Stimulated activated CD8-positive, alpha-beta memory T cell treated with anti-CD3 and anti-CD28 coated beads, Interleukin-2, amount 100 ng/mL, for 48 hours (primary cell): ENCODE measurements at regions not wholly inside any gene's neighbourhood (a gene's known extent, or its start where the extent isn't known, plus 50 kb on each side); places are given as distances from the start of the nearest gene placed in this dataset.

Experiments
- DNase-seq, 2 donors: peaks; one replicate each; pipeline ENCODE4 v3.0.0-alpha.2; 2020; ENCODE audit warnings: low read depth in 2 of 2

GRCh38 chr15:62545467-62546227 is 380.6 kb upstream of the C2CD4B start:
- no peak for DNase-seq

- DNase-seq, result no peak
Observed at GRCh38 chr15:62546628-62547027, 381.5 kb upstream of the C2CD4B start.

- DNase-seq, result no peak
Observed at GRCh38 chr15:62547584-62547983, 382.5 kb upstream of the C2CD4B start.

- no peak for DNase-seq
Observed at GRCh38 chr15:62549345-62549970, 384.4 kb upstream of the C2CD4B start.

GRCh38 chr15:62550106-62550505 is 385.0 kb upstream of the C2CD4B start:
- DNase-seq, result no peak

GRCh38 chr15:62552444-62552843 is 387.4 kb upstream of the C2CD4B start:
- DNase-seq, result no peak

GRCh38 chr15:62553911-62554563 is 389.0 kb upstream of the C2CD4B start:
- no peak for DNase-seq

GRCh38 chr15:62558640-62559380 is 393.7 kb upstream of the C2CD4B start:
- DNase-seq, result no peak

- no peak for DNase-seq
Observed at GRCh38 chr15:62559381-62559733, 394.3 kb upstream of the C2CD4B start.

GRCh38 chr15:62561059-62561519 is 396.0 kb upstream of the C2CD4B start:
- DNase-seq, result no peak

GRCh38 chr15:62561571-62561970 is 396.5 kb upstream of the C2CD4B start:
- no peak for DNase-seq

- DNase-seq, result no peak
Observed at GRCh38 chr15:62564886-62565633, 400.0 kb upstream of the C2CD4B start.

- no peak for DNase-seq
Observed at GRCh38 chr15:62565634-62566026, 400.5 kb upstream of the C2CD4B start.

GRCh38 chr15:62566248-62566647 is 401.2 kb upstream of the C2CD4B start:
- DNase-seq, result no peak

- DNase-seq, result no peak
Observed at GRCh38 chr15:62567501-62567900, 402.4 kb upstream of the C2CD4B start.

GRCh38 chr15:62568004-62568403 is 402.9 kb upstream of the C2CD4B start:
- no peak for DNase-seq

GRCh38 chr15:62568702-62569101 is 403.6 kb upstream of the C2CD4B start:
- no peak for DNase-seq

- no peak for DNase-seq
Observed at GRCh38 chr15:62569460-62570404, 404.6 kb upstream of the C2CD4B start.

- DNase-seq, result no peak
Observed at GRCh38 chr15:62570405-62570783, 405.3 kb upstream of the C2CD4B start.

GRCh38 chr15:62571072-62571471 is 406.0 kb upstream of the C2CD4B start:
- no peak for DNase-seq
